GM19463 (cell line): ENCODE measurements at regions not wholly inside any gene's neighbourhood (a gene's known extent, or its start where the extent isn't known, plus 50 kb on each side); places are given as distances from the start of the nearest gene placed in this dataset.
A peak's percentile ranks its signal among the peaks of the same experiment; 100 is the strongest.
"Not testable (repeated sequence)": the region's sequence is repeated elsewhere in the genome, so short reads cannot be mapped to it uniquely, and the experiment has no call there.

Experiments
- ATAC-seq: cut with Tn5 transposase; IDR thresholded peaks from one replicate; pipeline ENCODE4 v1.9.1; 2021; ENCODE audit warnings: mild to moderate bottlenecking, moderate library complexity; ENCODE audit not compliant: unreplicated experiment

- not testable (repeated sequence) for ATAC-seq
Measured at GRCh38 chr20:40012026-40012425, 677.0 kb downstream of the MAFB start.

GRCh38 chr20:40010483-40010882 is 678.6 kb downstream of the MAFB start:
- ATAC-seq, result no peak

GRCh38 chr20:40009542-40009941 is 679.5 kb downstream of the MAFB start:
- ATAC-seq, result no peak

- no peak for ATAC-seq
Measured at GRCh38 chr20:40008177-40008576, 680.9 kb downstream of the MAFB start.

GRCh38 chr20:40006168-40006860 is 682.7 kb downstream of the MAFB start:
- no peak for ATAC-seq

GRCh38 chr20:40004092-40004491 is 684.9 kb downstream of the MAFB start:
- not testable (repeated sequence) for ATAC-seq

- no peak for ATAC-seq
Measured at GRCh38 chr20:39993742-39994141, 695.3 kb downstream of the MAFB start.

GRCh38 chr20:39990692-39991091 is 698.3 kb downstream of the MAFB start:
- ATAC-seq, result no peak

- no peak for ATAC-seq
Measured at GRCh38 chr20:39988991-39989390, 700.0 kb downstream of the MAFB start.

GRCh38 chr20:39986173-39986904 is 702.7 kb downstream of the MAFB start:
- ATAC-seq, result no peak

GRCh38 chr20:39985271-39985827 is 703.7 kb downstream of the MAFB start:
- ATAC-seq, result no peak

- ATAC-seq, result no peak
Measured at GRCh38 chr20:39983655-39984054, 705.4 kb downstream of the MAFB start.

GRCh38 chr20:39983183-39983582 is 705.9 kb downstream of the MAFB start:
- no peak for ATAC-seq

- no peak for ATAC-seq
Measured at GRCh38 chr20:39974966-39975501, 714.0 kb downstream of the MAFB start.

- no peak for ATAC-seq
Measured at GRCh38 chr20:39968495-39968894, 720.5 kb downstream of the MAFB start.

GRCh38 chr20:39967806-39968205 is 721.2 kb downstream of the MAFB start:
- ATAC-seq, result no peak

GRCh38 chr20:39961637-39962244 is 727.3 kb downstream of the MAFB start:
- ATAC-seq, result no peak

- ATAC-seq, result peak; percentile 61
Measured at GRCh38 chr20:39960522-39961428, 728.3 kb downstream of the MAFB start.

GRCh38 chr20:39957911-39958310 is 731.1 kb downstream of the MAFB start:
- ATAC-seq, result not testable (repeated sequence)

- ATAC-seq, result no peak
Measured at GRCh38 chr20:39954621-39955020, 734.4 kb downstream of the MAFB start.
